WTC11 (cell line): ENCODE measurements at regions not wholly inside any gene's neighbourhood (a gene's known extent, or its start where the extent isn't known, plus 50 kb on each side); places are given as distances from the start of the nearest gene placed in this dataset.

Experiments
- ATAC-seq: fragments of 200-7000 bp; cut with Tn5 transposase; 2 replicates; pipeline ENCODE4 v1.10.0; 2021; ENCODE audit warnings: mild to moderate bottlenecking, moderate library complexity
- CTCF ChIA-PET: fragments of 300-600 bp; sonication (Branson Sonifier 250); formaldehyde crosslinking; loops from one replicate; lab custom pipeline; 2021; ENCODE audit warnings: antibody characterized with exemption; lab: Charles Lee
- POLR2A ChIA-PET: fragments of 350-600 bp; sonication (Branson Sonifier 250); formaldehyde crosslinking; loops from one replicate; lab custom pipeline; 2021; ENCODE audit warnings: antibody characterized with exemption; lab: Charles Lee
- DNase-seq: peaks from one replicate; pipeline ENCODE4 v3.0.0; 2021; ENCODE audit warnings: low spot score
- H3K27ac Mint-ChIP-seq: 2 replicates; pipeline ENCODE4 v1.8.0; 2021; ENCODE audit warnings: mixed read lengths
- H3K27me3 Mint-ChIP-seq: 2 replicates; pipeline ENCODE4 v1.8.0; 2021; ENCODE audit warnings: low read depth, mild to moderate bottlenecking, moderate library complexity, mixed read lengths
- H3K36me3 Mint-ChIP-seq: 2 replicates; pipeline ENCODE4 v1.8.0; 2021; ENCODE audit warnings: mixed read lengths
- H3K4me1 Mint-ChIP-seq: 2 replicates; pipeline ENCODE4 v1.8.0; 2022; ENCODE audit warnings: mixed read lengths
- H3K4me3 Mint-ChIP-seq: 2 replicates; pipeline ENCODE4 v1.8.0; 2021; ENCODE audit warnings: mild to moderate bottlenecking, moderate library complexity, mixed read lengths
- H3K9me3 Mint-ChIP-seq: 2 replicates; pipeline ENCODE4 v1.8.0; 2021; ENCODE audit warnings: mixed read lengths
- ATF6 ChIP-seq: sonication (generic); formaldehyde crosslinking; IDR thresholded peaks from 2 replicates; pipeline ENCODE4 v1.8.1; 2023; ENCODE audit warnings: mild to moderate bottlenecking, missing genetic modification reagents
- CBFB ChIP-seq: sonication (generic); formaldehyde crosslinking; IDR thresholded peaks from 2 replicates; pipeline ENCODE4 v1.8.1; 2022; ENCODE audit warnings: mild to moderate bottlenecking, low read depth, missing genetic modification reagents
- CREB1 ChIP-seq: sonication (generic); formaldehyde crosslinking; IDR thresholded peaks from 2 replicates; pipeline ENCODE4 v1.8.0; 2023; ENCODE audit warnings: mild to moderate bottlenecking, missing genetic modification reagents
- E2F4 ChIP-seq: sonication (generic); formaldehyde crosslinking; IDR thresholded peaks from 2 replicates; pipeline ENCODE4 v1.8.1; 2022; ENCODE audit warnings: low read depth, mild to moderate bottlenecking, moderate library complexity, missing genetic modification reagents, borderline replicate concordance
- ERG ChIP-seq: fragments of 250-450 bp; sonication (Bioruptor Pico); IDR thresholded peaks from 2 replicates; pipeline ENCODE4 v1.8.0; 2021; ENCODE audit warnings: mild to moderate bottlenecking
- NFYB ChIP-seq: sonication (generic); formaldehyde crosslinking; conservative IDR thresholded peaks from 2 replicates; pipeline ENCODE4 v1.8.0; 2022; ENCODE audit warnings: low read depth, missing genetic modification reagents
- TCF7 ChIP-seq: sonication (generic); formaldehyde crosslinking; IDR thresholded peaks from 2 replicates; pipeline ENCODE4 v1.8.0; 2022; ENCODE audit warnings: mild to moderate bottlenecking, low read depth, missing genetic modification reagents, moderate library complexity
- ZNF423 ChIP-seq: fragments of 250-450 bp; sonication (Bioruptor Pico); IDR thresholded peaks from 2 replicates; pipeline ENCODE4 v2.1.2; 2022; ENCODE audit warnings: mild to moderate bottlenecking, moderate library complexity
- TF ChIP-seq, protein P1 (sequence below): sonication (generic); formaldehyde crosslinking; IDR thresholded peaks from 2 replicates; pipeline ENCODE4 v1.8.1; 2022; ENCODE audit warnings: missing genetic modification reagents, borderline replicate concordance
- TF ChIP-seq, protein P2 (sequence below): sonication (generic); formaldehyde crosslinking; IDR thresholded peaks from 2 replicates; pipeline ENCODE4 v1.8.1; 2022; ENCODE audit warnings: mild to moderate bottlenecking, moderate library complexity, missing genetic modification reagents
- TF ChIP-seq, protein P3 (sequence below): sonication (generic); formaldehyde crosslinking; IDR thresholded peaks from 2 replicates; pipeline ENCODE4 v1.8.0; 2022; ENCODE audit warnings: missing genetic modification reagents

GRCh38 chr1:4506591-4506990 is 147.8 kb upstream of the AJAP1 start (continued):
- TF ChIP-seq, protein P1, sequence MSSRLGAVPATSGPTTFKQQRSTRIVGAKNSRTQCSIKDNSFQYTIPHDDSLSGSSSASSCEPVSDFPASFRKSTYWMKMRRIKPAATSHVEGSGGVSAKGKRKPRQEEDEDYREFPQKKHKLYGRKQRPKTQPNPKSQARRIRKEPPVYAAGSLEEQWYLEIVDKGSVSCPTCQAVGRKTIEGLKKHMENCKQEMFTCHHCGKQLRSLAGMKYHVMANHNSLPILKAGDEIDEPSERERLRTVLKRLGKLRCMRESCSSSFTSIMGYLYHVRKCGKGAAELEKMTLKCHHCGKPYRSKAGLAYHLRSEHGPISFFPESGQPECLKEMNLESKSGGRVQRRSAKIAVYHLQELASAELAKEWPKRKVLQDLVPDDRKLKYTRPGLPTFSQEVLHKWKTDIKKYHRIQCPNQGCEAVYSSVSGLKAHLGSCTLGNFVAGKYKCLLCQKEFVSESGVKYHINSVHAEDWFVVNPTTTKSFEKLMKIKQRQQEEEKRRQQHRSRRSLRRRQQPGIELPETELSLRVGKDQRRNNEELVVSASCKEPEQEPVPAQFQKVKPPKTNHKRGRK: no peak

DNA sequence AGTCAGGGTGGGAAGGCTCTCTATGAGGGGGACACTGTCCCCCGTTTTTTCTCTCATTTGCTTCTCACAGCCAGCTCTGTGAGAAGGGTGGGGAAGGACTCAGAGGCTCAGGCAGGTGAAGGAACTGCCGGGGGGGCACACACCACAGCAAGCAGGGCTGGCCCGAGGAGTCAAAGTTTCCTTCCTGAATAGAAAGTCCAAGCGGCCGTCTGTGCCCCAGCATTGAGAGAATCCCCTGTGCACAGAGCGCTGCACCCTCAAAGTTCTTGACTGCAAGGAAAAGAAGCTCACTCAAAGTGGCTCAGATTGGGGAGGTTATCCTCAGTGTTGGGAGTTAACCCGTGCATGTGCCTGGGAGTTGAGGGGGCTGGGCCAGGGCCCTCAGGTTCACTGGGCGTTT is 145.2 kb upstream of the AJAP1 start:
- no peaks in the 10 kb centered on the region for H3K4me1 Mint-ChIP-seq
- POLR2A ChIA-PET: no interaction called here
- TF ChIP-seq ZNF423 (no peak), CBFB (CRISPR knock-in tag) (no peak), ERG (CRISPR knock-in tag) (no peak), NFYB (CRISPR knock-in tag) (no peak), ATF6 (CRISPR knock-in tag) (no peak), E2F4 (no peak)
- TF ChIP-seq, protein P1: no peak
- TF ChIP-seq, protein P2, sequence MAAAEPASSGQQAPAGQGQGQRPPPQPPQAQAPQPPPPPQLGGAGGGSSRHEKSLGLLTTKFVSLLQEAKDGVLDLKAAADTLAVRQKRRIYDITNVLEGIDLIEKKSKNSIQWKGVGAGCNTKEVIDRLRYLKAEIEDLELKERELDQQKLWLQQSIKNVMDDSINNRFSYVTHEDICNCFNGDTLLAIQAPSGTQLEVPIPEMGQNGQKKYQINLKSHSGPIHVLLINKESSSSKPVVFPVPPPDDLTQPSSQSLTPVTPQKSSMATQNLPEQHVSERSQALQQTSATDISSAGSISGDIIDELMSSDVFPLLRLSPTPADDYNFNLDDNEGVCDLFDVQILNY (CRISPR knock-in tag): no peak
- TF ChIP-seq, protein P3, sequence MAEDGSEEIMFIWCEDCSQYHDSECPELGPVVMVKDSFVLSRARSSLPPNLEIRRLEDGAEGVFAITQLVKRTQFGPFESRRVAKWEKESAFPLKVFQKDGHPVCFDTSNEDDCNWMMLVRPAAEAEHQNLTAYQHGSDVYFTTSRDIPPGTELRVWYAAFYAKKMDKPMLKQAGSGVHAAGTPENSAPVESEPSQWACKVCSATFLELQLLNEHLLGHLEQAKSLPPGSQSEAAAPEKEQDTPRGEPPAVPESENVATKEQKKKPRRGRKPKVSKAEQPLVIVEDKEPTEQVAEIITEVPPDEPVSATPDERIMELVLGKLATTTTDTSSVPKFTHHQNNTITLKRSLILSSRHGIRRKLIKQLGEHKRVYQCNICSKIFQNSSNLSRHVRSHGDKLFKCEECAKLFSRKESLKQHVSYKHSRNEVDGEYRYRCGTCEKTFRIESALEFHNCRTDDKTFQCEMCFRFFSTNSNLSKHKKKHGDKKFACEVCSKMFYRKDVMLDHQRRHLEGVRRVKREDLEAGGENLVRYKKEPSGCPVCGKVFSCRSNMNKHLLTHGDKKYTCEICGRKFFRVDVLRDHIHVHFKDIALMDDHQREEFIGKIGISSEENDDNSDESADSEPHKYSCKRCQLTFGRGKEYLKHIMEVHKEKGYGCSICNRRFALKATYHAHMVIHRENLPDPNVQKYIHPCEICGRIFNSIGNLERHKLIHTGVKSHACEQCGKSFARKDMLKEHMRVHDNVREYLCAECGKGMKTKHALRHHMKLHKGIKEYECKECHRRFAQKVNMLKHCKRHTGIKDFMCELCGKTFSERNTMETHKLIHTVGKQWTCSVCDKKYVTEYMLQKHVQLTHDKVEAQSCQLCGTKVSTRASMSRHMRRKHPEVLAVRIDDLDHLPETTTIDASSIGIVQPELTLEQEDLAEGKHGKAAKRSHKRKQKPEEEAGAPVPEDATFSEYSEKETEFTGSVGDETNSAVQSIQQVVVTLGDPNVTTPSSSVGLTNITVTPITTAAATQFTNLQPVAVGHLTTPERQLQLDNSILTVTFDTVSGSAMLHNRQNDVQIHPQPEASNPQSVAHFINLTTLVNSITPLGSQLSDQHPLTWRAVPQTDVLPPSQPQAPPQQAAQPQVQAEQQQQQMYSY (CRISPR knock-in tag): no peak
- H3K27ac Mint-ChIP-seq: no peak overlapping the region
- CTCF ChIA-PET: no interaction called here
- peaks cover 82% of the 10 kb centered on the region for H3K9me3 Mint-ChIP-seq
- H3K36me3 Mint-ChIP-seq: peaks cover 71% of the 10 kb centered on the region
- ATAC-seq (no peak), DNase-seq (no peak)
- no peak overlapping the region for H3K4me3 Mint-ChIP-seq
- H3K27me3 Mint-ChIP-seq: peaks cover 11% of the 10 kb centered on the region

GRCh38 chr1:4510276-4510691 is 144.1 kb upstream of the AJAP1 start:
- peaks cover 11% of the 10 kb centered on the region for H3K27me3 Mint-ChIP-seq
- H3K4me3 Mint-ChIP-seq: no peak overlapping the region
- ChIA-PET POLR2A (no interaction called here), CTCF (no interaction called here)
- H3K27ac Mint-ChIP-seq: no peak overlapping the region
- TF ChIP-seq CREB1 (CRISPR knock-in tag): no peak
- no peak for TF ChIP-seq TCF7 (CRISPR knock-in tag)
- no peaks in the 10 kb centered on the region for H3K4me1 Mint-ChIP-seq
- ATAC-seq (no peak), DNase-seq (no peak)
- peaks cover 82% of the 10 kb centered on the region for H3K9me3 Mint-ChIP-seq
- H3K36me3 Mint-ChIP-seq: peaks cover 79% of the 10 kb centered on the region
